ENCODE measurements at regions not wholly inside any gene's neighbourhood (a gene's known extent, or its start where the extent isn't known, plus 50 kb on each side); places are given as distances from the start of the nearest gene placed in this dataset.

- TF ChIP-seq CTCF (IDR thresholded peaks at IDR 0.05) (no peak), POLR2A (IDR thresholded peaks at IDR 0.05) (no peak)
These were observed 624.5 kb downstream of the RFPL4B start for GRCh38 chr6:112971651-112972050.
